B cell (primary cell): ENCODE measurements at regions not wholly inside any gene's neighbourhood (a gene's known extent, or its start where the extent isn't known, plus 50 kb on each side); places are given as distances from the start of the nearest gene placed in this dataset.

Source experiments
- ATAC-seq: fragments of 200-7000 bp; cut with Tn5 transposase; one replicate; pipeline ENCODE4 v1.10.0; 2021; ENCODE audit warnings: low read depth, mild to moderate bottlenecking, moderate number of reproducible peaks, moderate library complexity
- CTCF ChIA-PET: fragments of 350-600 bp; sonication (Branson Sonifier 250); formaldehyde crosslinking; loops from one replicate; lab custom pipeline; 2021; ENCODE audit warnings: antibody characterized with exemption, inconsistent platforms; lab: Charles Lee
- POLR2A ChIA-PET: fragments of 350-600 bp; sonication (Branson Sonifier 250); formaldehyde crosslinking; loops from one replicate; lab custom pipeline; 2021; ENCODE audit warnings: antibody characterized with exemption; lab: Charles Lee
- DNase-seq: peaks from one replicate; pipeline ENCODE4 v3.0.0; 2013
- H2AFZ ChIP-seq: 2 replicates; pipeline ENCODE4 v1.6.1; 2012; ENCODE audit warnings: mild to moderate bottlenecking, low read depth, low read length; ENCODE audit not compliant: insufficient read depth, poor library complexity, severe bottlenecking
- H3K27ac ChIP-seq, 2 donors: 1 replicate in 1 of 2; 2 replicates in 1 of 2; pipeline ENCODE4 v1.5.1; 2012 to 2013; ENCODE audit warnings: low read length in 2 of 2, mild to moderate bottlenecking in 2 of 2, moderate library complexity in 1 of 2
- H3K27me3 ChIP-seq, 4 experiments: fragments of 200-600 bp in 1 of 4; sonication (generic) in 1 of 4; replicated peaks in 1 of 4; 1 replicate in 2 of 4; 2 replicates in 2 of 4; pipeline versions ENCODE4 v1.6.1 to v1.7.0; 2013 to 2016; ENCODE audit warnings: low read length in 3 of 4, mild to moderate bottlenecking in 2 of 4, mixed read lengths in 1 of 4, moderate library complexity in 1 of 4; ENCODE audit not compliant: insufficient read depth in 4 of 4, control insufficient read depth in 3 of 4; ENCODE audit errors: control extremely low read depth in 1 of 4
- H3K36me3 ChIP-seq, 2 experiments: replicated peaks in 1 of 2; 1 replicate in 1 of 2; 2 replicates in 1 of 2; pipeline versions ENCODE4 v1.6.1 to v1.7.1; 2013; ENCODE audit warnings: low read length in 1 of 2; ENCODE audit not compliant: insufficient read depth in 2 of 2, control insufficient read depth in 1 of 2; ENCODE audit errors: control extremely low read depth in 1 of 2, extremely low read depth in 1 of 2
- H3K4me1 ChIP-seq, 2 donors: fragments of 200-600 bp in 1 of 2; sonication (generic) in 1 of 2; 1 replicate in 1 of 2; 2 replicates in 1 of 2; pipeline versions ENCODE4 v1.5.1 to v1.6.1; 2013 to 2017; ENCODE audit warnings: low read length in 2 of 2; ENCODE audit not compliant: control insufficient read depth in 2 of 2, insufficient read depth in 2 of 2
- H3K4me2 ChIP-seq: replicated peaks from 2 replicates; pipeline ENCODE3; 2012; ENCODE audit warnings: mild to moderate bottlenecking, low read depth, low read length; ENCODE audit not compliant: poor library complexity, severe bottlenecking
- H3K4me3 ChIP-seq, 5 experiments: fragments of 200-600 bp in 1 of 5; sonication (generic) in 1 of 5; 1 replicate in 3 of 5; 2 replicates in 2 of 5; pipeline versions ENCODE4 v1.5.1 to v1.7.0; 2011 to 2016; ENCODE audit warnings: low read length in 4 of 5, mild to moderate bottlenecking in 4 of 5, low read depth in 2 of 5, control low read depth in 1 of 5, moderate library complexity in 1 of 5; ENCODE audit not compliant: insufficient read depth in 1 of 5; ENCODE audit errors: control extremely low read depth in 1 of 5, extremely low read depth in 1 of 5
- H3K79me2 ChIP-seq: fragments of 200-600 bp; sonication (generic); one replicate; pipeline ENCODE4 v1.6.0; 2016; ENCODE audit warnings: low read length; ENCODE audit not compliant: control insufficient read depth, insufficient read depth
- H3K9ac ChIP-seq: fragments of 200-600 bp; sonication (generic); 2 replicates; pipeline ENCODE4 v1.6.1; 2017; ENCODE audit warnings: mild to moderate bottlenecking, low read length, moderate library complexity
- H3K9me3 ChIP-seq, 3 donors: one replicate each; pipeline versions ENCODE4 v1.6.1 to v1.7.1; 2013; ENCODE audit warnings: low read length in 2 of 3; ENCODE audit not compliant: control insufficient read depth in 2 of 3, insufficient read depth in 1 of 3; ENCODE audit errors: control extremely low read depth in 1 of 3
- H4K20me1 ChIP-seq: 2 replicates; pipeline ENCODE4 v1.6.0; 2012; ENCODE audit warnings: mild to moderate bottlenecking, low read length; ENCODE audit not compliant: insufficient read depth, control insufficient read depth, poor library complexity, severe bottlenecking
- H3K27ac Mint-ChIP-seq: one replicate; pipeline ENCODE4 v1.8.0; 2021; ENCODE audit warnings: mixed read lengths
- H3K27me3 Mint-ChIP-seq: one replicate; pipeline ENCODE4 v1.8.0; 2021; ENCODE audit warnings: mixed read lengths
- H3K4me1 Mint-ChIP-seq: one replicate; pipeline ENCODE4 v1.8.0; 2021; ENCODE audit warnings: mixed read lengths
- H3K4me3 Mint-ChIP-seq: one replicate; pipeline ENCODE4 v1.8.0; 2021; ENCODE audit warnings: mixed read lengths
- H3K9me3 Mint-ChIP-seq: one replicate; pipeline ENCODE4 v1.8.0; 2022; ENCODE audit warnings: mixed read lengths; ENCODE audit not compliant: insufficient read depth
- EZH2 ChIP-seq: IDR thresholded peaks from 2 replicates; pipeline ENCODE4 v1.6.1; 2012; ENCODE audit warnings: borderline replicate concordance, low read depth, mild to moderate bottlenecking, moderate library complexity, low read length; ENCODE audit not compliant: insufficient read depth, poor library complexity, severe bottlenecking
- WGBS: methylation state at CpG from one replicate; pipeline ENCODE4 v1.1.5; 2013; ENCODE audit warnings: missing lambda C conversion rate; ENCODE audit not compliant: insufficient coverage; 5-methylcytosine and 5-hydroxymethylcytosine counted together
- intact Hi-C: fragments of 100-400 bp; cut with micrococcal nuclease; formaldehyde crosslinking; loops from one replicate; pipeline ENCODE4 v1.10.0; 2022
- TF ChIP-seq, protein P1 (sequence below): fragments of 200-600 bp; IDR thresholded peaks from one replicate; pipeline ENCODE4 v1.8.0; 2022; ENCODE audit warnings: antibody characterized with exemption, mild to moderate bottlenecking

DNA sequence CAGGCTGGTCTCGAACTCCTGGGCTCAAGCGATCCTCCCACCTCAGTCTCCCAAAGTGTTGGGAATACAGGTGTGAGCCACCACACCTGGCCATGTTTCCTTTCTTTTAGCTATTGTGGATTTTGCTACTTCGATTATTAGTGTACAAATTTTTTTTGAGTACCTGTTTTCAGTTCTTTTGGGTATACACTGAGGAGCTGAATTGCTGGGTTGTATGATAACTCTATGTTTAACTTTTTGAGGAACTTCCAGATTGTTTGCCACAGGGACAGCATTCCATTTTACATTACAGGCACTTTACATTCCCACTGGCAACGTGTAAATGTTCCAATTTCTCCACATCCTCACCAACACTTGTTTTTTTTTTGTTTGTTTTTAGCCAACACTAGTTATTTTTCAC, 198.1 kb upstream of the TBX3 start:
- H2AFZ ChIP-seq, result no peak overlapping the region
- Mint-ChIP-seq H3K4me1 (no peaks in the 10 kb centered on the region), H3K27ac (no peak overlapping the region), H3K9me3 (no peaks in the 10 kb centered on the region), H3K27me3 (no peaks in the 10 kb centered on the region), H3K4me3 (no peak overlapping the region)
- H3K79me2 ChIP-seq, result no peaks in the 10 kb centered on the region
- ATAC-seq, result no peak
- ChIA-PET POLR2A (no interaction called here), CTCF (no interaction called here)
- no peaks in the 10 kb centered on the region for H3K27me3 ChIP-seq
- H3K4me1 ChIP-seq, result no peaks in the 10 kb centered on the region
- H3K9me3 ChIP-seq, result no peaks in the 10 kb centered on the region
- no peak overlapping the region for H3K9ac ChIP-seq
- intact Hi-C loops, result no loop called here
- DNase-seq, result no peak
- no peak overlapping the region for H3K4me3 ChIP-seq
- H3K36me3 ChIP-seq, result no peaks in the 10 kb centered on the region
- H3K4me2 ChIP-seq, result no peak overlapping the region
- TF ChIP-seq EZH2, result no peak
- TF ChIP-seq, protein P1, sequence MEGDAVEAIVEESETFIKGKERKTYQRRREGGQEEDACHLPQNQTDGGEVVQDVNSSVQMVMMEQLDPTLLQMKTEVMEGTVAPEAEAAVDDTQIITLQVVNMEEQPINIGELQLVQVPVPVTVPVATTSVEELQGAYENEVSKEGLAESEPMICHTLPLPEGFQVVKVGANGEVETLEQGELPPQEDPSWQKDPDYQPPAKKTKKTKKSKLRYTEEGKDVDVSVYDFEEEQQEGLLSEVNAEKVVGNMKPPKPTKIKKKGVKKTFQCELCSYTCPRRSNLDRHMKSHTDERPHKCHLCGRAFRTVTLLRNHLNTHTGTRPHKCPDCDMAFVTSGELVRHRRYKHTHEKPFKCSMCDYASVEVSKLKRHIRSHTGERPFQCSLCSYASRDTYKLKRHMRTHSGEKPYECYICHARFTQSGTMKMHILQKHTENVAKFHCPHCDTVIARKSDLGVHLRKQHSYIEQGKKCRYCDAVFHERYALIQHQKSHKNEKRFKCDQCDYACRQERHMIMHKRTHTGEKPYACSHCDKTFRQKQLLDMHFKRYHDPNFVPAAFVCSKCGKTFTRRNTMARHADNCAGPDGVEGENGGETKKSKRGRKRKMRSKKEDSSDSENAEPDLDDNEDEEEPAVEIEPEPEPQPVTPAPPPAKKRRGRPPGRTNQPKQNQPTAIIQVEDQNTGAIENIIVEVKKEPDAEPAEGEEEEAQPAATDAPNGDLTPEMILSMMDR, result no peak
- WGBS, result no CpG with 5 or more reads among the region's 4 CpGs
- H4K20me1 ChIP-seq, result no peaks in the 10 kb centered on the region
- H3K27ac ChIP-seq, result no peak overlapping the region

- no peaks in the 10 kb centered on the region for H3K4me1 Mint-ChIP-seq
- no peak overlapping the region for H3K27ac Mint-ChIP-seq
- Histone ChIP-seq H3K79me2 (no peaks in the 10 kb centered on the region), H3K27ac (no peak overlapping the region), H3K4me2 (no peak overlapping the region), H3K9me3 (peaks cover 0 to 3% (median 0%) of the 10 kb centered on the region in 3 donors), H3K4me1 (no peaks in the 10 kb centered on the region), H4K20me1 (no peaks in the 10 kb centered on the region), H2AFZ (no peak overlapping the region), H3K36me3 (no peaks in the 10 kb centered on the region), H3K9ac (no peak overlapping the region), H3K4me3 (no peak overlapping the region), H3K27me3 (no peaks in the 10 kb centered on the region)
- ChIA-PET POLR2A (no interaction called here), CTCF (no interaction called here)
- DNase-seq (no peak), ATAC-seq (no peak)
- no CpG with 5 or more reads among the region's 4 CpGs for WGBS
- H3K4me3 Mint-ChIP-seq, result no peak overlapping the region
- no peaks in the 10 kb centered on the region for H3K27me3 Mint-ChIP-seq
- intact Hi-C loops, result no loop called here
- no peaks in the 10 kb centered on the region for H3K9me3 Mint-ChIP-seq
- TF ChIP-seq, protein P1, result no peak
- no peak for TF ChIP-seq EZH2
These were observed 195.4 kb upstream of the TBX3 start for GRCh38 chr12:114879354-114879753.
